Keratinocyte (primary cell): ENCODE measurements at regions not wholly inside any gene's neighbourhood (a gene's known extent, or its start where the extent isn't known, plus 50 kb on each side); places are given as distances from the start of the nearest gene placed in this dataset.

Experiments
- CTCF ChIP-seq, 3 experiments: IDR thresholded peaks in 1 of 3; conservative IDR thresholded peaks in 1 of 3; optimal IDR thresholded peaks in 1 of 3; 2 replicates in 2 of 3; 3 replicates in 1 of 3; pipeline versions ENCODE3 to v1.5.1; 2011; ENCODE audit warnings: low read length in 3 of 3, mild to moderate bottlenecking in 3 of 3, moderate library complexity in 2 of 3, control low read depth in 1 of 3, inconsistent platforms in 1 of 3; ENCODE audit not compliant: insufficient read depth in 2 of 3; ENCODE audit errors: extremely low read depth in 1 of 3
- EZH2 ChIP-seq: IDR thresholded peaks from one replicate; pipeline ENCODE4 v1.6.1; 2012; ENCODE audit warnings: inconsistent platforms, mild to moderate bottlenecking, low read length, moderate library complexity

DNA sequence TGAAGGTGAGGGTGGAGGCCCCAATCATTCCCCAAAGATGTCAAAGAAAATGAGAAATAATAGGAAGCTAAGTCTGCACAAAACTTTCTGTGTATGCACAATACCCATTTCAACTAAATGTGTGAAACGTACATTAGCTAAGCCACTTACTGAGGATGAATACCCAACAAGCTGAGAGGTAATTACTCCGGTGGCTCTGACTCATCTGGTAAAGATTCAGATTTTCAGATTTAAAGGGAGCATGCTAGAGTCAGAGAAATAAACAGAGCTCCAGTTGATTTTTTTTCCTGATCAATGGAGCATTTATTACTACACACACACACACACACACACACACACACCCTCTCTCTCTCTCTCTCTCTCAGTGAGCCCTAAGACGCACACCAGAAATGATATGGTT, 194.8 kb upstream of the ARGLU1 start:
- TF ChIP-seq CTCF (optimal IDR thresholded peaks at IDR 0.05 in 1 of 3, IDR thresholded peaks at IDR 0.05 in 1 of 3, conservative IDR thresholded peaks at IDR 0.05 in 1 of 3; ENCODE audit: extremely low read depth in 1 of 3, insufficient read depth in 2 of 3, low read length in 3 of 3) (no peak), EZH2 (no peak)
